Activated CD4-positive, alpha-beta T cell treated with anti-CD3 and anti-CD28 coated beads, Interleukin-2, amount 10 ng/mL, durations not matched to agents 7 days and 5 days (primary cell): ENCODE measurements at regions not wholly inside any gene's neighbourhood (a gene's known extent, or its start where the extent isn't known, plus 50 kb on each side); places are given as distances from the start of the nearest gene placed in this dataset.
"Not testable (repeated sequence)": the region's sequence is repeated elsewhere in the genome, so short reads cannot be mapped to it uniquely, and the experiment has no call there.

ENCODE experiments used
- CTCF ChIA-PET: fragments of 350-600 bp; sonication (Branson Sonifier 250); formaldehyde crosslinking; loops from one replicate; lab custom pipeline; 2021; ENCODE audit warnings: antibody characterized with exemption; lab: Charles Lee
- POLR2A ChIA-PET: fragments of 350-600 bp; sonication (Branson Sonifier 250); formaldehyde crosslinking; loops from one replicate; lab custom pipeline; 2021; ENCODE audit warnings: antibody characterized with exemption; lab: Charles Lee
- DNase-seq: peaks from one replicate; pipeline ENCODE4 v3.0.0-alpha.2; 2020
- H3K27ac Mint-ChIP-seq: one replicate; pipeline ENCODE4 v1.8.0; 2021; ENCODE audit warnings: mild to moderate bottlenecking, moderate library complexity, mixed read lengths
- H3K27me3 Mint-ChIP-seq: one replicate; pipeline ENCODE4 v1.8.0; 2021; ENCODE audit warnings: mixed read lengths
- H3K36me3 Mint-ChIP-seq: one replicate; pipeline ENCODE4 v1.8.0; 2021; ENCODE audit warnings: low read depth, mixed read lengths
- H3K4me1 Mint-ChIP-seq: one replicate; pipeline ENCODE4 v1.8.0; 2021; ENCODE audit warnings: mixed read lengths
- H3K4me3 Mint-ChIP-seq: one replicate; pipeline ENCODE4 v1.8.0; 2021; ENCODE audit warnings: mild to moderate bottlenecking, moderate library complexity, mixed read lengths
- H3K9me3 Mint-ChIP-seq: one replicate; pipeline ENCODE4 v1.8.0; 2021; ENCODE audit warnings: mixed read lengths

DNA sequence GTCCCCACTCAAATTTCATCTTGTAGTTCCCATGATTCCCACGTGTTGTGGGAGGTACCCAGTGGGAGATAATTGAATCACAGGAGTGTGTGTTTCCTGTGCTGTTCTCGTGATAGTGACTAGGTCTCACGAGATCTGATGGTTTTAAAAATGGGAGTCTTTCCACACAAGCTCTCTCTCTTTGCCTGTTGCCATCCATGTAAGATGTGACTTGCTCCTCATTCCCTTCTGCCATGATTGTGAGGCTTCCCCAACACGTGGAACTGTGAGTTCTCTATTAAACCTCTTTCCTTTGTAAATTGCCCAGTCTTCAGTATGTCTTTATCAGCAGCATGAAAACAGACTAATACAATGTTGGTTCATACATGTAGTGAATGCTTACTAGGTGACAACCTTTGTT is 163.2 kb upstream of the PALMD start:
- Mint-ChIP-seq H3K27me3 (peaks cover 13% of the 10 kb centered on the region), H3K27ac (no peak overlapping the region), H3K36me3 (no peaks in the 10 kb centered on the region), H3K4me3 (no peak overlapping the region), H3K4me1 (no peaks in the 10 kb centered on the region), H3K9me3 (no peaks in the 10 kb centered on the region)
- CTCF ChIA-PET, result no interaction called here
- no peak for DNase-seq
- POLR2A ChIA-PET, result no interaction called here

DNA sequence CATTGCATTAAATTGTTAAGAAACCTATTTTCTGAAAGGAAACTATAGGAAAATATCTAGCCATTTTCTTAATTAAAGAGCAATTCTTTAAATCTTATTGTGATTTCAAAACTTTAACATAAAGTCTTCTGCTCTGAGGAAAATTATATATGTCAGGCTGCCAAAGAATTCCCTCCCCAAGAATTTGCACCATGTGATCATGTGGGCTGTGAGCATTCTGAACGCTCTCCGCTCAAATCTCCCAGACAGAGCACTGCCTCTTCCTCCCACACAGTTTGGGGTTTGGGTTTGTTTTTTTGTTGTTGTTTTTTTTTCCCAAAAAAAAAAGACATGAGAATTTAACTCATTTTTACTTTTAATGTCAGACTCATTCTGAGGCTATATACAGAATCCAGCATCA is 155.9 kb upstream of the PALMD start:
- CTCF ChIA-PET, result no interaction called here

DNA sequence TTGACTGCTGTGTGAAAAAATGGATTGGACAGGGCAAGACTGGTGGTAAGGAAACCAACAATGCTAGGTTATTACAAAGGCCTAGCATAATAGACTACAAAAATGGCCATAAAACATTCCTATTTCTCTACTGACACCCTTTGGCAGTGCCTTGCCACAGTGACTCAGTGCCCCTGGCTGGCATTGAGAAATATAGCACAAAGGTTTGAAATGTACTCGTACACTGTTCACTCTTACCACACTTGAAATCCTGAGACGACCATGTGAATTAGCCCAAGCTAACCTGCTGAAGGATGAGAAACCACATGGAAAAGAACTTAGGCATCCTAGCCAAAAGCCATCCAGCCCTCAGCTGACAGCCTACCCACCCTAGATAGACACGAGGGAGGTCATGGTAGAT is 149.8 kb upstream of the PALMD start:
- Mint-ChIP-seq H3K27ac (no peak overlapping the region), H3K4me3 (no peak overlapping the region), H3K4me1 (no peaks in the 10 kb centered on the region), H3K36me3 (no peaks in the 10 kb centered on the region), H3K9me3 (no peaks in the 10 kb centered on the region), H3K27me3 (peaks cover 4% of the 10 kb centered on the region)
- POLR2A ChIA-PET, result no interaction called here
- CTCF ChIA-PET, result no interaction called here
- no peak for DNase-seq

More for the DNA sequence above, 155.9 kb upstream of the PALMD start:
- Mint-ChIP-seq H3K27ac (no peak overlapping the region), H3K9me3 (no peaks in the 10 kb centered on the region), H3K4me1 (no peaks in the 10 kb centered on the region), H3K36me3 (no peaks in the 10 kb centered on the region), H3K4me3 (no peak overlapping the region), H3K27me3 (peaks cover 17% of the 10 kb centered on the region)
- POLR2A ChIA-PET, result no interaction called here
- no peak for DNase-seq

DNA sequence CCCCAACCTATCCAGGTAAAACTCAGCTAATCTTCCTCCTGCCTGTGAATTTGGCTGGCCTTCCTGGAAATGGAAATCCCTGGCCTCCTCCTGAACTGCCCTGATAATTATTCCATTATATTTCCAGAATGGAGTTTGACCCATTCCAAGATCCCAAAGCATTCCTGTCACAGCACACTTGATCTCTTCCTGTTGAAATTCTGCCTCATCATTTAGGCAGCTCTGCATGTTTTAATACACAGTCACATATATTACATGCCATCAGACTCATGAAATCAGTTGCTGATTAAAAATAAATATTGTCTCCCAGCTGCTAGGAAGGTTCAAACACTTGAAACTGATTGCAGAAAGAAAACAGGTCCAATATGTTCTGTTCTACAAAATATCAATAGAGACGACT is 148.2 kb upstream of the PALMD start:
- Mint-ChIP-seq H3K27me3 (peaks cover 2% of the 10 kb centered on the region), H3K4me1 (no peaks in the 10 kb centered on the region), H3K4me3 (no peak overlapping the region), H3K9me3 (no peaks in the 10 kb centered on the region), H3K27ac (no peak overlapping the region), H3K36me3 (no peaks in the 10 kb centered on the region)
- DNase-seq, result no peak
- ChIA-PET POLR2A (no interaction called here), CTCF (no interaction called here)

DNA sequence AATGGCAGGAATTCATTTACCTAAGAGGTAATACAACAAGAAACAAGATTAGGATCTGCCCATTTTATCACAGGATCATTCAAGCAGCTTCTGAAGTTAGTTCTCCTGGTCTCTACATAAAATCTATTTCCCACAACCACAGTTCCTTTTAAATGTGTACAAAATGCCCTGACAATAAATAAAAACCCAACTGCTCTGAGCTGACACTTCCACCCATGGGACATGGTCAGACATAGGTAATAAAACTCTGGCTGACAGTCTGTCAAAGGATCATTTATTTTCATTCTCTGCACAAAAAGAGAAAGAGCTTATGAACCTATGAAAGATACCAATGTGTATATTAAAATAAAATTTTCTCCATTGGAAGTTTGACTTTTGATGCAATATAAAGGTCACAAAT is 145.4 kb upstream of the PALMD start:
- Mint-ChIP-seq H3K4me3 (no peak overlapping the region), H3K4me1 (no peaks in the 10 kb centered on the region), H3K9me3 (no peaks in the 10 kb centered on the region), H3K27ac (no peak overlapping the region), H3K27me3 (peaks cover 2% of the 10 kb centered on the region), H3K36me3 (no peaks in the 10 kb centered on the region)
- CTCF ChIA-PET, result no interaction called here
- POLR2A ChIA-PET, result no interaction called here
- no peak for DNase-seq

DNA sequence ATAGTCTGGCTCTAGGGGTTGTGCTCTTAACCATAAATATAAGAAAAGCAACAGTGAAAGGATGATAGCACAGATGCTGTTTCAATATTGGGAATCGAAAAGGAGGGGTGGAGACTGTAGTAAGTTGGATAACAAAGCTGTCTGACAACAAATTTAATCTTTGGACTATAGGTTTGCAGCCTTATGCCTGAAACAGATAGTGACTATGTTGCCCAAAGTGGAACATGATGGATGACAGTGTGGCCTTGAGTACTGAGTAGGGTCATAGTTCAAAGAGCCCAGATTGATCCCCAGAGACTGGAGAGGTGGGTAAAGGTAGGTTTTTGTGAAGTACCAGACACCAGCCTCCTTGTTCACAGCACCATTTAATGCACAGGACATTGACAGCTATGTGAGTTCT is 144.0 kb upstream of the PALMD start:
- no peak for DNase-seq
- ChIA-PET CTCF (no interaction called here), POLR2A (no interaction called here)
- Mint-ChIP-seq H3K4me3 (no peak overlapping the region), H3K27me3 (no peaks in the 10 kb centered on the region), H3K4me1 (no peaks in the 10 kb centered on the region), H3K27ac (no peak overlapping the region), H3K9me3 (no peaks in the 10 kb centered on the region), H3K36me3 (no peaks in the 10 kb centered on the region)

DNA sequence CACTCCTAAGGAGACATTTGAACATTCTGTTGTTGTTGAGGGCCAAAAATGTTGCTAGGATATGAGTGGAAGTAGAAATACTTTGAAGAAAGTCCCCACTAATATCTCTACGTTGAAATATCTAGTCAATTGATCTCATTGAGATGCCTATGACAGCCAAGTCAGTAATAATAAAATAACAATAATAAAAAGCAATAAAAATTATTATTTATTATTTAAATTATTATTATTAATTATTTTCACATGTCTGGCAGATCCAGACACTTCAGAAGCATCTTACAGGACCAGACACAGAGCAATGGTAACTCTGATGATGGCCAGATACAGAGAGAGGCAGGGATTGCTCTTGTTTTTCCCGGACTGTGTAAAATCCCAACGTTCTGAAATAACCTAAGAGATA is 143.5 kb upstream of the PALMD start:
- ChIA-PET CTCF (no interaction called here), POLR2A (no interaction called here)
- H3K27me3 Mint-ChIP-seq, result no peaks in the 10 kb centered on the region
- DNase-seq, result no peak
- no peak overlapping the region for H3K4me3 Mint-ChIP-seq
- H3K27ac Mint-ChIP-seq, result no peak overlapping the region
- H3K36me3 Mint-ChIP-seq, result no peaks in the 10 kb centered on the region
- H3K9me3 Mint-ChIP-seq, result peaks cover 3% of the 10 kb centered on the region
- no peaks in the 10 kb centered on the region for H3K4me1 Mint-ChIP-seq

DNA sequence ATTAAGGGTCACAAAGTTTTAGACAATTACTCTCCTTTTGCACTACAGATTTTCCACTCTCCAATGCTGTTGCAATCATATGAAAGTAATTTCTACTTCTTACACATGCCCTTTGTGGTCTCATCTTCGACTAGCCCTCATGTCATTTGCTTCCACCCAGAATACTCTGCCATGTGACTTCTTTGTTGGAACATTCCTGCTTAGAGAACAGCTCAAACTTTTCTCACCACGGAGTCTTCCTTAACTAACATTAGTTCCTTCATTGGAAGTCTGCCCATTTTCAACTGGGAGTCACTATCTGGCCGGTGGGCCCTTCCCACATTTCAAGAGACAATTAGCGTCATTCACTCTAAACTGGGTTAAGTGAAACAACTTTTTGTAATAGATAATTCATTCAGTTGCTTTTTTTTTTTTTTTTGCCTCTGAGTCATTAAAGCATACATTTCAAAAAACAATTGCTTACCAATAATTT is 142.6 kb upstream of the PALMD start:
- CTCF ChIA-PET, result no interaction called here
- H3K27me3 Mint-ChIP-seq, result no peaks in the 10 kb centered on the region
- no peaks in the 10 kb centered on the region for H3K36me3 Mint-ChIP-seq
- no peak for DNase-seq
- H3K4me3 Mint-ChIP-seq, result no peak overlapping the region
- POLR2A ChIA-PET, result no interaction called here
- H3K4me1 Mint-ChIP-seq, result no peaks in the 10 kb centered on the region
- peaks cover 3% of the 10 kb centered on the region for H3K9me3 Mint-ChIP-seq
- no peak overlapping the region for H3K27ac Mint-ChIP-seq

DNA sequence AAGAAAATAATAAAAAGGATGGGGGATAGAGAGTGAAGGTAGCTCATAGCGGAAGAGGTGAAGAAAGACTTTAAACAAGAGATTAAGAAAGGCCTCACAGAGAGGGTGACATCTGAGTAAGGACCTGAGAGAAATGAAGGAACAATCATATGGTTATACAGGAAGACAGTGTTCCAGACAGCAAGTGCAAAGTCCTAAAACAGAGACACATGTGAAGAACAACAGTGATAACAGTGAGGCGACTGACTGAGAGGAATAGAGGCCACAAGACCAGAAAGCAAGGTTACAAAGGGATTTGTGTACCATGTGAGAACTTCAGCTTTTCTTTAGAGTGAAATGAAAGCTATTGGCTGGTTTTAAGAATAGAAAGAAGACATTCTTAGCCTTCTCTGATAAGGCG is 141.6 kb upstream of the PALMD start:
- no peaks in the 10 kb centered on the region for H3K4me1 Mint-ChIP-seq
- ChIA-PET CTCF (interaction anchor here (0.6 kb wide), 1 partner anchor 780 kb away, joined by 3 read pairs; no protein-coding TSS in a partner anchor), POLR2A (no interaction called here)
- H3K27ac Mint-ChIP-seq, result no peak overlapping the region
- peaks cover 3% of the 10 kb centered on the region for H3K9me3 Mint-ChIP-seq
- no peaks in the 10 kb centered on the region for H3K36me3 Mint-ChIP-seq
- H3K27me3 Mint-ChIP-seq, result no peaks in the 10 kb centered on the region
- DNase-seq, result no peak
- H3K4me3 Mint-ChIP-seq, result no peak overlapping the region

DNA sequence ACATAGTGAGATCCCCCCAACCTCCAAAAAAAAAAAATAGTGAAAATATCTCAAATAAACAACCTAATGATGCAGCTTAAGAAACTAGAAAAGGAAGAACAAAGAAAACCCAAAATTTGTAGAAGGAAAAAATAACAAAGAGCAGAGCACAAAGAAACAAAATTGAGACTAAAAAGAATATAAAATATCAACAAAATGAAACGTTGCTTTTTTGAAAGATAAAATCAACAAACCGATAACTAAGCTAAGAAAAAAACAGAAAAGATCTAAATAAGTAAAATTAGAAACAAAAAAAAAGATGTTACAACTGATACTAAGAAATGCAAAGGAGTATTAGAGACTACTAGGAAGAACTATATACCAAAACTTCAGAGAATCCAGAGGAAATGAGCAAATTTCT is 139.3 kb upstream of the PALMD start:
- CTCF ChIA-PET, result interaction anchor here (0.6 kb wide), 1 partner anchor 127 kb away, joined by 5 read pairs; no protein-coding TSS in a partner anchor
- H3K27ac Mint-ChIP-seq, result no peak overlapping the region
- no peaks in the 10 kb centered on the region for H3K36me3 Mint-ChIP-seq
- no peaks in the 10 kb centered on the region for H3K27me3 Mint-ChIP-seq
- H3K9me3 Mint-ChIP-seq, result peaks cover 3% of the 10 kb centered on the region
- H3K4me3 Mint-ChIP-seq, result no peak overlapping the region
- DNase-seq, result no peak
- POLR2A ChIA-PET, result no interaction called here
- no peaks in the 10 kb centered on the region for H3K4me1 Mint-ChIP-seq

DNA sequence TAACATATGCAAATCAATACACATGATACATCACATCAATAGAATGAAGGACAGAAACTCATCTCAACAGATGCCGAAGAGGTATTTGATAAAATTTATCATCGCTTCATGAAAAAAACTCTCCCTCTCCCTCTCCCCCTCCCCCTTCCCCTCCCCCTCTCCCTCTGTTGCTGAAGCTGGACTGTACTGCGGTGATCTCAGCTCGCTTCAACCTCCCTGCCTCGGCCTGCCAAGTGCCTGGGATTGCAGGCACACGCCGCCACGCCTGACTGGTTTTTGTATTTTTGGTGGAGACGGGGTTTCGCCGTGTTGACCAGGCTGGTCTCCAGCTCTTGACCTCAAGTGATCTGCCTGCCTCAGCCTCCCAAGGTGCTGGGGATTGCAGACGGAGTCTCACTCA is 138.5 kb upstream of the PALMD start:
- H3K4me3 Mint-ChIP-seq, H3K27me3 Mint-ChIP-seq, H3K36me3 Mint-ChIP-seq, POLR2A ChIA-PET, DNase-seq, H3K4me1 Mint-ChIP-seq, H3K27ac Mint-ChIP-seq, CTCF ChIA-PET, H3K9me3 Mint-ChIP-seq: not testable (repeated sequence)

DNA sequence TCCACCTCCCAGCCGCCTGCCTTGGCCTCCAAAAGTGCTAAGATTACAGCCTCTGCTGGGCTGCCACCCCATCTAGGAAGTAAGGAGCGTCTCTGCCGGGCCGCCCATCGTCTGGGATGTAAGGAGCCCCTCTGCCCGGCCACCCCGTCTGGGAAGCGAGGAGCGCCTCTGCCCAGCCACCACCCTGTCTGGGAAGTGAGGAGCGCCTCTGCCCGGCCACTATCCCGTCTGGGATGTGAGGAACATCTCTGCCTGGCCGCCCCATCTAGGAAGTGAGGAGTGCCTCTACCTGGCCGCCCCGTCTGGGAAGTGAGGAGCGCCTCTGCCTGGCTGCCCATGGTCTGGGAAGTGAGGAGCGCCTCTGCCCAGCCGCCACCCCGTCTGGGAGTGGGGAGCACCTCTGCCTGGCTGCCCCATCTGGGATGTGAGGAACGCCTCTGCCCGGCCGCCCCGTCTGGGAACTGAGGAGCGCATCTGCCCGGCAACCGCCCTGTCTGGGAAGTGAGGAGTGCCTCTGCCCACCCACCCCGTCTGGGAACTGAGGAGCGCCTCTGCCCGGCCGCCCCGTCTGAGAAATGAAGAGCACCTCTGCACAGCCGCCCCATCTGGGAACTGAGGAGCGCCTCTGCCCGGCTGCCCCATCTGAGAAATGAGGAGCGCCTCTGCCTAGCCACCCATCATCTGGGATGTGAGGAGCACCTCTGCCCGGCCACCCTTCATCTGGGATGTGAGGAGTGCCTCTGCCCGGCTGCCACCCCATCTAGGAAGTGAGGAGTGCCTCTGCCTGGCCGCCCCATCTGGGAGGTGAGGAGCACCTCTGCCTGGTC is 137.8 kb upstream of the PALMD start:
- Mint-ChIP-seq H3K36me3 (no peaks in the 10 kb centered on the region), H3K9me3 (peaks cover 3% of the 10 kb centered on the region), H3K4me1 (peaks cover 4% of the 10 kb centered on the region), H3K4me3 (no peak overlapping the region), H3K27me3 (no peaks in the 10 kb centered on the region), H3K27ac (no peak overlapping the region)
- no peak for DNase-seq
- CTCF ChIA-PET, result no interaction called here
- POLR2A ChIA-PET, result no interaction called here

DNA sequence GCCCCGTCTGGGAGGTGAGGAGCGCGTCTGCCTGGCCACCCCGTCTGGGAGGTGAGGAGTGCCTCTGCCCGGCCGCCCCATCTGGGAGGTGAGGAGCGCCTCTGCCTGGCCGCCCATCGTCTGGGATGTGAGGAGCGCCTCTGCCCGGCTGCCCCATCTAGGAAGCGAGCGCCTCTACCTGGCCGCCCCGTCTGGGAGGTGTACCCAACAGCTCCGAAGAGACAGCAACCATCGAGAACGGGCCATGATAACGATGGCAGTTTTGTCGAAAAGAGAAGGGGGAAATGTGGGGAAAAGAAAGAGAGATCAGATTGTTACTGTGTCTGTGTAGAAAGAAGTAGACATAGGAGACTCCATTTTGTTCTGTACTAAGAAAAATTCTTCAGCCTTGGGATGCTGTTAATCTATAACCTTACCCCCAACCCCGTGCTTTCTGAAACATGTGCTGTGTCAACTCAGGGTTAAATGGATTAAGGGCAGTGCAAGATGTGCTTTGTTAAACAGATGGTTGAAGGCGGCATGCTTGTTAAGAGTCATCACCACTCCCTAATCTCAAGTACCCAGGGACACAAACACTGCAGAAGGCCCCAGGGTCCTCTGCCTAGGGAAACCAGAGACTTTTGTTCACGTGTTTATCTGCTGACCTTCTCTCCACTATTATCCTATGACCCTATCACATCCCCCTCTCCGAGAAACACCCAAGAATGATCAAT is 137.0 kb upstream of the PALMD start:
- DNase-seq, H3K27ac Mint-ChIP-seq, H3K9me3 Mint-ChIP-seq, H3K4me1 Mint-ChIP-seq, CTCF ChIA-PET, H3K36me3 Mint-ChIP-seq, H3K27me3 Mint-ChIP-seq, POLR2A ChIA-PET, H3K4me3 Mint-ChIP-seq: not testable (repeated sequence)
